HG03064 (cell line): ENCODE measurements at regions not wholly inside any gene's neighbourhood (a gene's known extent, or its start where the extent isn't known, plus 50 kb on each side); places are given as distances from the start of the nearest gene placed in this dataset.

ENCODE experiments used
- ATAC-seq: cut with Tn5 transposase; IDR thresholded peaks from one replicate; pipeline ENCODE4 v1.9.1; 2021; ENCODE audit warnings: low read depth; ENCODE audit not compliant: unreplicated experiment

DNA sequence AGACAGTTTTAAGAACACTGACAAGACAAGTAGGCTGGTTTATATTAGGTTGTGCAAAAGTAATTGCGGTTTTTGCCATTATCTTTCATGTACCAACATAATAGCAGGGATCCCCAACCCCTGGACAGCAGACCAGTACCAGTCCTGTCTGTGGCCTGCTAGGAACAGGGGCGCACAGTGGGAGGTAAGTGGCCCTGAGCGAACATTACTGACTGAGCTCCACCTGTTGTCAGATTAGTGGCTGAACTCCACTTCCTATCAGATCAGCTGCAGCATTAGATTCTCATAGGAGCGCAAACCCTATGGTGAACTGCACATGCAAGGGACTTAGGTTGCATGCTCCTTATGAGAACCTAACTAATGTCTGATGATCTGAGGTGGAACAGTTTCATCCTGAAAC, 921.9 kb downstream of the CCDC85A start:
- ATAC-seq, result no peak

DNA sequence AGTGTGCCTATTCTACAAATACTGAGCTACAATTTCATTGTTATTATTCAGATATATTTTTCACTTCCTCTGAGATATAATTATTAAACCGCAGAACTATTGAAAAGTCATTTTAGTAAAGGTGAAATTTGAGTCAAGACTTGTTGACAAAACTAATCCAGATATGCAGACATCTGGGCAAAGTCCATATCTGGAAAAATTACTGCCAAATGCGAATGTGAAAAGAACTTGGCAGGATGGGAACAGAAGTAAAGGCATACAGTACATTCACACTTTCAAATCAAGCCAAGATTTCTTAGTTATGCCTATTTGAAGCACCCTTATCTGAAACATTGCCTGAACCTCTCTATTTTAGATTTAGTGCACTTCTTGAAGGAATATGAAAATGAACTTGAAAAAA, 923.6 kb downstream of the CCDC85A start:
- no peak for ATAC-seq

DNA sequence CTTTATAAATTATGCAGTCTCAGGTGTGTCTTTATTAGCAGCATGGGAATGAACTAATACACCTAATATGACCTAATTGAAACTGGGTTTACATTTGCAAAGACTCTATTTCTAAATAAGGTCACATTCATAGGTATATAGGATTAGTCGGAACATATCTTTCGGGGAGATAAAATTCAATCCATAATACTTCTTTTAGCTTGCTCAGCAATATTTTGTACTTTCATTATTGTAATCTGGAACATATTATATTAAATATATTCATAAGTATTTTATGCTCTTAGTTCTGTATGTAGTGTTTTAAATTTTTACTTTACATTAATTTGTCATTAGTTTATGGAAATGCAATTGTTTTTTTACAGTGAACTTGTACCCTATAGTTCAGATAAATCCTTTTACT, 927.7 kb downstream of the CCDC85A start:
- no peak for ATAC-seq

DNA sequence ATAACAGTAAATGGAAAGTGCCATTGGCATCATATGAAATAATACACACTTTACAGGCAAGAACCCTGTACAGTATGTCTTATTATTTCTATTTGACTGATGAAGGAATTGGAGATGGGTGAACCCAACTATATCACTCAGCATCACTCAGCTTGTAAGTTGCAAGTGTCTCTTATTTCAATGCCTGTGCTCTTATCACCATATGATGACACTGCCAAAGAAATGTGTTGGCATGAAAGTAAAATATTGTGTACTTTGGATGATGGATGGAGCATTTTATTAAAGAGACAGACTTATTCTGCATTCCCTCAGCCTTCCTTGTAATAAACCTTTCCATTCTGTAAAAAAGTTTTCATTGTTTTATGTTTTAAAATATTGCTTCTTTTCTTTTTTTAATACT, 927.5 kb upstream of the VRK2 start:
- no peak for ATAC-seq

DNA sequence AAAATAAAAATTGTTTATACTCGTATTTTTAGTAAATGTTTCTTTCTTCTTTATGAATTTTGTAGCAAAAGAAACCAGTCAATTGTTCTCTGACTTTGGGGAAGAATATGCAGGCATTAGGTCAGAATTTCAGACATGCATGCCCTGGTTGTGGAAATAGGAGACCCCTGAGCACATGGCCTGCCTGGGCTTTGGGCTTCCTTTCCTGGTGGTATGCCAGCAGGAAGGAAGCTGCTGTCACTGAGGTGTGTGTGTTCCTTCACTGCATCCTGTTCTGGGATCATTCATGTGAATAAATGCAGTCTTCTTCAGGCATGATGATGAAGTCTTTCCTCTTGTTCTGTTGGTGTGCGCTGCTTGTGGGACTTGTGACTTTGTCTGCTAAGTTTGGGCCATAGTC, 920.2 kb upstream of the VRK2 start:
- no peak for ATAC-seq

GRCh38 chr2:57139179-57139578, 907.4 kb upstream of the VRK2 start:
- no peak for ATAC-seq

- ATAC-seq, result no peak
Observed at GRCh38 chr2:57141269-57141668, 905.3 kb upstream of the VRK2 start.

DNA sequence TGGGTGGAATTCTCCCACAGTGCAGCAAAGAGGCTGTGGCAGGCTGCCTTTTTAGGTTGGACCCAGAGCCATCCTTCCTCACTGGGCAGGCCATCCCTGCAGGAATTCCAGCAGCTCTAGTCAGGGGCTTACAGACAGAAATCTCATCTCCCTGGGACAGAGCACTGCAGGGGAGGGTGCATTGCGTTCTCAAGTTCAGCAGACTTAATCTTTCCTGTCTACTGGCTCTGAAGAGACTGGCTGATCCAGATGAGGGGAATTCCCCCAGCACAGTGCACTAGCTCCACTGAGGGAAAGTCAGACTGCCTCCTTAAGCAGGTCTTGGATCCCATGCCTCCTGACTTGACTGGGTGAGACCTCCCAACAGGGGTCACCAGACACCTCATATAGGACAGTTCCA, 899.7 kb upstream of the VRK2 start:
- ATAC-seq, result no peak

- no peak for ATAC-seq
Observed at GRCh38 chr2:57156231-57156924, 890.2 kb upstream of the VRK2 start.

- no peak for ATAC-seq
Observed at GRCh38 chr2:57160976-57161375, 885.6 kb upstream of the VRK2 start.

- ATAC-seq, result no peak
Observed at GRCh38 chr2:57177176-57177575, 869.4 kb upstream of the VRK2 start.

GRCh38 chr2:57180042-57180567, 866.5 kb upstream of the VRK2 start:
- no peak for ATAC-seq

- no peak for ATAC-seq
Observed at GRCh38 chr2:57180678-57181077, 865.9 kb upstream of the VRK2 start.

DNA sequence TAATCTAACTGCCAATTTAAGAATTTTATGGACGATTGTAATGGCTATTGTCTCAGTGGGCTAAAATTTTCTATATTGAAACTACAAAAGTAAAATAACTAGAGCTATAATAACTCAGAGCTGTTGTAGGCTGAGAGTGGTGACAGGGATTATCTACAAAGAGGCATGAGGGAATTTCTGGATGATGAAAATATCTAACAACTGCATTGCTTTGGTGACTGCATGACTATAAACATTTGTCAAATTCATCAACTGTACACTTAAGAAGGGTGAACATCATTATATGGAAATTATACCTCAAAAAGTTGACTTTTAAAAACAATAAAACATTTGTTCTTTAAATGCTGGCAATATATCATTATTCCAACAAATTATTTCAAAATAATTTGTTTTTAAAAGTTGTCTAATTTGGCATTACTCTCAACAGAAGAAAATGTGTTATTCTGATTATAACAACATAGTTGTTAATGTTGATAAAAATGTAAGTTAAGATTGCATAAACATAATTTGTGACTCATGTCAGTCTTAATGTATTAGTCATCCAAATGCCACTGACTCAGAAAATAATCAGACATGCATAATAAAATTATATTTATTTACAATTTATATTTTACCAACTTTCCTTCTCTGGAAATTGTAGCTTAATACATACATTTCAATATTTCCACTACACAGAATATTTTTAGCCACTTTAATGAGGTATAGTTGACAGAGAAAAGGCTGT, 865.1 kb upstream of the VRK2 start:
- no peak for ATAC-seq

DNA sequence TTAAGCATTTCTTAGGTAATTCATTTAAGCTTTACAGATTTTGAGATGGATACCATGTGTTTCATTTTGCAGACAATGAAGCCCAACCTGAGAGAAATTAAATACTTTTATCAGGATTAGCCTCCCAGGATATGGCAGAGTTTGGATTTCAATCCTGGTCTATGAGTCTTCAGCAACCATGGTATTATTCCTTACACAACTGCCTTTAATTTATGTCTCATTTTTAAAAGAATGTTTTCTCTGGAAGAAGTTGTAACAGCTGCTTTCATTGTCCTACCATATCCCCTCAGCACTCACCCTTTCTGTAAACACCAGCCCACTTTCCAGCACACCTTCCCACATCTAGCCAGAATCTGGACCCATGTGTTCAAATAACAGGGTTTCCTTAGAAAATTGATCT, 863.7 kb upstream of the VRK2 start:
- ATAC-seq, result no peak

DNA sequence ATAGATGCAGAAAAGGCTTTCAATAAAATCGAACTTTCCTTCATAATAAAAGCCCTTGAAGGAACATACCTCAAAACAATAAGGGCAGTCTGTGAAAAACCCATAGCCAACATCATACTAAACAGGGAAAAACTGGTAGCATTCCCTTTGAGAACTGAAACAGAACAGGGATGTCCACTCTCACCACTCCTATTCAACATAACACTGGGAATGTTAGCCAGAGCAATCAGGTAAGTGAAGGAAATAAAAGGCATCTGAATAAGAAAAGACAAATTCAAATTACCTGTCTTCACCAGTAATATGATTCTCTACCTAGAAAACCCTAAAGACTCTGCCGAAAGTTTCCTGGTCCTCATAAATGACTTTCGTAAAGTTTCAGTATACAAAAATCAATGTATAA, 861.0 kb upstream of the VRK2 start:
- no peak for ATAC-seq

DNA sequence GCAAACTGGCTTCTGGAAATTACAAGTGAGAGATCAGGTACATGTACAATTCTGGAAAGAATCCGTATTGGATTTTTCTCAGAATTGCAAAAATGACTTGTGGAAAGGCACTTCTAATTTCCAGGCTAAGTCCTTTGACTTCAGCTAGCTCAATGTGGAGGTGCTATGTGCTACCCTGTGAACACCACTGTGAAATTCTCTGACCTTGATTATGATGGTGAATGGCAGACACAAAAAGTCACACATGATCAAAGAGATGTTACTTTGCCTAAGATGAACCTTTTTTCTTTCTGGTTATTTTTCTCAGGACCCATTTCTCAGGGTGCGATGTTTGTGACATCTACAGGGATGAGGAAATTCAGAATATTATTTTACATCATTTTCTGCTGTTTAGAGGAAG, 856.6 kb upstream of the VRK2 start:
- no peak for ATAC-seq

GRCh38 chr2:57199663-57200062, 846.9 kb upstream of the VRK2 start:
- no peak for ATAC-seq

DNA sequence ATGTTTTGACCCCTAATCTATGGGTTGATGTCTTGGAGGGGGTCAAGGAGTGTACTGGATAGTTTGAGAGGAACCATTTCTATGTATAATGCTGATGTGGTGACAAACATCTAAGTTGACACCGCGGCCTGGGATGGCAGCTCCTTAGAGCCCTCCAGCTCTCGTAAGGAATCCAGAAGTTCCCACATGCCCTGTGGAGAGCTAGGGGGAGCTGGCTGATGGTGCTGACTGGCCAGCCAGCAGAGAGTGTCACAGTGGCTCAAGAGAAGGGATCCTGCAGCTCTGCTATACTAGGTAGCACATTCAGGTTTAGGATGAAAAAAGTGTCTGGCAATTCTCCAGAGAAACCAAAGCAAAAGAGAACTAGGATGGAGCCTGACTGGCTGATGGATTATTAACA, 842.2 kb upstream of the VRK2 start:
- ATAC-seq, result no peak

GRCh38 chr2:57205241-57205640, 841.4 kb upstream of the VRK2 start:
- no peak for ATAC-seq

- ATAC-seq, result no peak
Observed at GRCh38 chr2:57207191-57207590, 839.4 kb upstream of the VRK2 start.

GRCh38 chr2:57209799-57210198, 836.8 kb upstream of the VRK2 start:
- ATAC-seq, result no peak
